ENCODE measurements at regions not wholly inside any gene's neighbourhood (a gene's known extent, or its start where the extent isn't known, plus 50 kb on each side); places are given as distances from the start of the nearest gene placed in this dataset.

DNA sequence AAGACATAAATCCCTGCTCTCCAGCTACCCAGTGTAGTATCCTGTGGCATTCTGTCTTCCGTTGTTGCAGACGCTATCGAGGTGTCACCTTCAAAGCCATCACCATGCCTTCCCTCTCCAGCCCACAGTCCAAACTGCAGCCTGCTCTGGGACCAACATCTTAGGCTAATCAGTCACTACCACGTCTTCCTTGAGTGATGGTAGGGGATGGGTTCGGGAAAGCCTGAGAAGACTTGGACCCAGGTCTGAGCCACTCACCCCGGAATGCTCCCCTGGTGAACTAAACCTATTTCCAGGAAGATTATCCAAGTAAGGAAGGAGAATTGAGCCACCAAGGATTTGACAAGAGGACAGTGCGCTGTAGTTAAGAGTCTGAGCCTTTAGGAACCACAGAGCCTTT, 52.9 kb upstream of the IRX1 start:
- 72 to 83% (median 78%) methylated on average over 7 of the region's 7 CpGs for WGBS, 3 donors
- no peaks in the 10 kb centered on the region for H3K9me3 ChIP-seq (ENCODE audit: control insufficient read depth in 2 of 2, insufficient read depth in 1 of 2, low read depth in 1 of 2, low read length in 1 of 2)
- H3K4me3 ChIP-seq (ENCODE audit: low read depth in 1 of 3, low read length in 3 of 3) = no peak overlapping the region
- H3K4me1 ChIP-seq (ENCODE audit: control insufficient read depth in 3 of 3, insufficient read depth in 2 of 3, low read depth in 1 of 3, low read length in 2 of 3) = no peaks in the 10 kb centered on the region
- DNase-seq (no peak), FAIRE-seq (no peak)
- peaks cover 0 to 2% (median 0%) of the 10 kb centered on the region in 3 donors for H3K27me3 ChIP-seq (ENCODE audit: control insufficient read depth in 3 of 3, insufficient read depth in 3 of 3, low read length in 3 of 3)
- no peaks in the 10 kb centered on the region for H3K36me3 ChIP-seq (ENCODE audit: control insufficient read depth in 3 of 3, insufficient read depth in 2 of 3, low read depth in 1 of 3, low read length in 3 of 3)
- no peak overlapping the region for H3K27ac ChIP-seq (ENCODE audit: low read depth in 1 of 3, low read length in 2 of 3)

GRCh38 chr5:3542158-3542557, 53.5 kb upstream of the IRX1 start:
- Histone ChIP-seq H3K4me3 (ENCODE audit: low read depth in 1 of 3, low read length in 3 of 3) (no peak overlapping the region), H3K4me1 (ENCODE audit: control insufficient read depth in 3 of 3, insufficient read depth in 2 of 3, low read depth in 1 of 3, low read length in 2 of 3) (no peaks in the 10 kb centered on the region), H3K27me3 (ENCODE audit: control insufficient read depth in 3 of 3, insufficient read depth in 3 of 3, low read length in 3 of 3) (peaks cover 0 to 2% (median 0%) of the 10 kb centered on the region in 3 donors), H3K36me3 (ENCODE audit: control insufficient read depth in 3 of 3, insufficient read depth in 2 of 3, low read depth in 1 of 3, low read length in 3 of 3) (no peaks in the 10 kb centered on the region), H3K27ac (ENCODE audit: low read depth in 1 of 3, low read length in 2 of 3) (no peak overlapping the region), H3K9me3 (ENCODE audit: control insufficient read depth in 2 of 2, insufficient read depth in 1 of 2, low read depth in 1 of 2, low read length in 1 of 2) (no peaks in the 10 kb centered on the region)
- DNase-seq = no peak
- no peak for FAIRE-seq
- WGBS, 3 donors = 56 to 69% (median 63%) methylated on average over 3 of the region's 3 CpGs

- H3K9me3 ChIP-seq (ENCODE audit: control insufficient read depth in 2 of 2, insufficient read depth in 1 of 2, low read depth in 1 of 2, low read length in 1 of 2) = peaks cover 0 to 5% of the 10 kb centered on the region in 2 donors
- no peaks in the 10 kb centered on the region for H3K4me1 ChIP-seq (ENCODE audit: control insufficient read depth in 3 of 3, insufficient read depth in 2 of 3, low read depth in 1 of 3, low read length in 2 of 3)
- FAIRE-seq (no peak), DNase-seq (no peak)
- no peak overlapping the region for H3K4me3 ChIP-seq (ENCODE audit: low read depth in 1 of 3, low read length in 3 of 3)
- H3K27ac ChIP-seq (ENCODE audit: low read depth in 1 of 3, low read length in 2 of 3) = no peak overlapping the region
- no peaks in the 10 kb centered on the region for H3K27me3 ChIP-seq (ENCODE audit: control insufficient read depth in 3 of 3, insufficient read depth in 3 of 3, low read length in 3 of 3)
- 82 to 87% (median 85%) methylated on average over 8 of the region's 8 CpGs for WGBS, 3 donors
- H3K36me3 ChIP-seq (ENCODE audit: control insufficient read depth in 3 of 3, insufficient read depth in 2 of 3, low read depth in 1 of 3, low read length in 3 of 3) = no peaks in the 10 kb centered on the region
These were observed 56.7 kb upstream of the IRX1 start for GRCh38 chr5:3538886-3539285.

- FAIRE-seq = no peak
- 91% methylated on average over 8 of the region's 8 CpGs for WGBS, 3 donors
These were observed 57.7 kb upstream of the IRX1 start for GRCh38 chr5:3537942-3538341.

GRCh38 chr5:3535414-3536211, 60.0 kb upstream of the IRX1 start:
- FAIRE-seq = no peak
- H3K36me3 ChIP-seq (ENCODE audit: control insufficient read depth in 3 of 3, insufficient read depth in 2 of 3, low read depth in 1 of 3, low read length in 3 of 3) = no peaks in the 10 kb centered on the region
- no peaks in the 10 kb centered on the region for H3K27me3 ChIP-seq (ENCODE audit: control insufficient read depth in 3 of 3, insufficient read depth in 3 of 3, low read length in 3 of 3)
- no peaks in the 10 kb centered on the region for H3K4me1 ChIP-seq (ENCODE audit: control insufficient read depth in 3 of 3, insufficient read depth in 2 of 3, low read depth in 1 of 3, low read length in 2 of 3)
- H3K27ac ChIP-seq (ENCODE audit: low read depth in 1 of 3, low read length in 2 of 3) = no peak overlapping the region
- H3K9me3 ChIP-seq (ENCODE audit: control insufficient read depth in 2 of 2, insufficient read depth in 1 of 2, low read depth in 1 of 2, low read length in 1 of 2) = peaks cover 0 to 5% of the 10 kb centered on the region in 2 donors
- DNase-seq = no peak
- 92 to 94% (median 93%) methylated on average over 60 of the region's 60 CpGs for WGBS, 3 donors
- H3K4me3 ChIP-seq (ENCODE audit: low read depth in 1 of 3, low read length in 3 of 3) = no peak overlapping the region

More at GRCh38 chr5:3537942-3538341, 57.7 kb upstream of the IRX1 start:
- no peak for DNase-seq
- H3K4me1 ChIP-seq (ENCODE audit: control insufficient read depth in 3 of 3, insufficient read depth in 2 of 3, low read depth in 1 of 3, low read length in 2 of 3) = no peaks in the 10 kb centered on the region
- no peak overlapping the region for H3K4me3 ChIP-seq (ENCODE audit: low read depth in 1 of 3, low read length in 3 of 3)
- H3K27me3 ChIP-seq (ENCODE audit: control insufficient read depth in 3 of 3, insufficient read depth in 3 of 3, low read length in 3 of 3) = no peaks in the 10 kb centered on the region
- H3K9me3 ChIP-seq (ENCODE audit: control insufficient read depth in 2 of 2, insufficient read depth in 1 of 2, low read depth in 1 of 2, low read length in 1 of 2) = peaks cover 0 to 5% of the 10 kb centered on the region in 2 donors
- no peak overlapping the region for H3K27ac ChIP-seq (ENCODE audit: low read depth in 1 of 3, low read length in 2 of 3)
- H3K36me3 ChIP-seq (ENCODE audit: control insufficient read depth in 3 of 3, insufficient read depth in 2 of 3, low read depth in 1 of 3, low read length in 3 of 3) = no peaks in the 10 kb centered on the region

DNA sequence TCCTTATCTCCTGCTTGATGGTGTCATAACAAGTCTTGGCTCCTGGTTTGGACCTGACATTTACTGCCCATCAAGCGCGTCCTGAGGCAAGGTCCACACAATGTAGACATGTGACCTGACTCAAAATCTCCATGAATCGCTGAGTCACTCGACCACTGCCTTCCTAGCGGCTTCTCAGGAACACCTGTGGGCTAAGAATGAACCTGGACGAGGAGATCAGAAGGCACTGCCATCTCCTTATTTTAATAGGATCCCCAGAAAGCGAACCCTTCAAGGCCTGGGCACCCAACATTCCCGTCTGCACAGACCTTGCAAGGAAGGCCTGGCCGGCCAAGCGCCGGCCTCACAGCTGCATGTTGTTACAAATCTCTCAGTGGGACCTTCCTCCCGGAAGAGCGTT, 60.6 kb upstream of the IRX1 start:
- Histone ChIP-seq H3K4me1 (ENCODE audit: control insufficient read depth in 3 of 3, insufficient read depth in 2 of 3, low read depth in 1 of 3, low read length in 2 of 3) (no peaks in the 10 kb centered on the region), H3K4me3 (ENCODE audit: low read depth in 1 of 3, low read length in 3 of 3) (no peak overlapping the region), H3K27ac (ENCODE audit: low read depth in 1 of 3, low read length in 2 of 3) (no peak overlapping the region), H3K9me3 (ENCODE audit: control insufficient read depth in 2 of 2, insufficient read depth in 1 of 2, low read depth in 1 of 2, low read length in 1 of 2) (peaks cover 0 to 5% of the 10 kb centered on the region in 2 donors), H3K27me3 (ENCODE audit: control insufficient read depth in 3 of 3, insufficient read depth in 3 of 3, low read length in 3 of 3) (no peaks in the 10 kb centered on the region), H3K36me3 (ENCODE audit: control insufficient read depth in 3 of 3, insufficient read depth in 2 of 3, low read depth in 1 of 3, low read length in 3 of 3) (no peaks in the 10 kb centered on the region)
- DNase-seq (no peak), FAIRE-seq (no peak)
- 91 to 93% (median 92%) methylated on average over 13 of the region's 13 CpGs for WGBS, 3 donors

DNA sequence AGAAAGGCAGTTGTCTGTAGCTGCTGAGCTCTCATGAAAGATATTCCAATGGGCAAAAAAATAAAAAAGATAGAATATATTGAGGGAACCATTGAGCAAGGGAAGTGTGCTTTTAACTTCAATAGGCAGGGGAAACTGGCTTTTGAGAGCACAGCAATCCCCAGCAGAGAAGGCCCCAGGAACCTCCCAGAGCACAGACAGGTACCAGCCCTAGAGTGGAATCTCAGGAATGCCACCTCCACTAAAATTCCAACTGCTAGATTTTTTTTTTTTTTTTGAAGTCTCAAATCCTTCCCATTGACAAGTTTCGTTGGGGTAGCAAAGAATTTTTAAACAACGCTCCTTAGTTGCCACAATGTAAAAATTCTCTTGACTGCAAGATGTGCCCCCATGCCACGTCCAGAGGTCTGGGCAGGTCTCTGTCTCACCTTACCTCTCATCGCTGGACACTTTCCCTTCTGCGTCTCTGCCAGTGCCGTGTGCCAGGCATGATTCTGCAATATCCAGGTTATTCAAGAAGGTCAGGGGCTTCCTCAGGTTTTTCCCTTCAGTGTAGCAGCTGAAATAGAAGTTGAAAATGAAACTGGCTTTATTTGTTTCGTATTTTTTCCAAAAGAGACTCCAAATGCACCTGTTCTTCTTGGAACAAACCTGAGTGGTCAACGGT, 64.2 kb upstream of the IRX1 start:
- Histone ChIP-seq H3K27me3 (ENCODE audit: control insufficient read depth in 3 of 3, insufficient read depth in 3 of 3, low read length in 3 of 3) (no peaks in the 10 kb centered on the region), H3K4me1 (ENCODE audit: control insufficient read depth in 3 of 3, insufficient read depth in 2 of 3, low read depth in 1 of 3, low read length in 2 of 3) (no peaks in the 10 kb centered on the region), H3K9me3 (ENCODE audit: control insufficient read depth in 2 of 2, insufficient read depth in 1 of 2, low read depth in 1 of 2, low read length in 1 of 2) (peaks cover 0 to 5% of the 10 kb centered on the region in 2 donors), H3K4me3 (ENCODE audit: low read depth in 1 of 3, low read length in 3 of 3) (no peak overlapping the region), H3K36me3 (ENCODE audit: control insufficient read depth in 3 of 3, insufficient read depth in 2 of 3, low read depth in 1 of 3, low read length in 3 of 3) (no peaks in the 10 kb centered on the region), H3K27ac (ENCODE audit: low read depth in 1 of 3, low read length in 2 of 3) (no peak overlapping the region)
- 55 to 57% (median 57%) methylated on average over 8 of the region's 8 CpGs for WGBS, 3 donors
- no peak for DNase-seq
- no peak for FAIRE-seq

DNA sequence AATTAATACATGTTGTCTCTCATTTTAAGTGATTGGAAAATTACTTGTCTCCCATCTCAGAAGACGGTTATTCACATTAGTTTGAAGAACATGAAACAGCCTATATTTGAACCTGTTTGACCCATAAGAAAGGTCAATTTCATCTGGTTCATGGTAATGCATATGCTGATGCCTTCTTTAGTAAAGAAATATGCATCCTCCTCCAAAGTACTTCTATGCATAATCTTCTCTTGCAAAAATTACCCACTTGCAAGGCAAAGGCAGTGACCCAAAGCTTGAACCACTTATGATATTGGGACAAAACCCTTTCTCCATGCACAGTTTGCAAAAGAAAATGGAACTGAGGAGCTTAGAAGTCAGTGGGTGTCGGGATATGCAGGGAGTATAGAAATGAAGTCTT, 65.4 kb upstream of the IRX1 start:
- DNase-seq (no peak), FAIRE-seq (no peak)
- no peak overlapping the region for H3K4me3 ChIP-seq (ENCODE audit: low read depth in 1 of 3, low read length in 3 of 3)
- H3K27ac ChIP-seq (ENCODE audit: low read depth in 1 of 3, low read length in 2 of 3) = no peak overlapping the region
- WGBS, 3 donors = 75 to 87% (median 81%) methylated on average over 2 of the region's 2 CpGs
- no peaks in the 10 kb centered on the region for H3K27me3 ChIP-seq (ENCODE audit: control insufficient read depth in 3 of 3, insufficient read depth in 3 of 3, low read length in 3 of 3)
- peaks cover 0 to 5% of the 10 kb centered on the region in 2 donors for H3K9me3 ChIP-seq (ENCODE audit: control insufficient read depth in 2 of 2, insufficient read depth in 1 of 2, low read depth in 1 of 2, low read length in 1 of 2)
- H3K36me3 ChIP-seq (ENCODE audit: control insufficient read depth in 3 of 3, insufficient read depth in 2 of 3, low read depth in 1 of 3, low read length in 3 of 3) = no peaks in the 10 kb centered on the region
- H3K4me1 ChIP-seq (ENCODE audit: control insufficient read depth in 3 of 3, insufficient read depth in 2 of 3, low read depth in 1 of 3, low read length in 2 of 3) = no peaks in the 10 kb centered on the region

All from small intestine (tissue), 7 donors.